Common myeloid progenitor, CD34-positive (primary cell): ENCODE measurements at regions not wholly inside any gene's neighbourhood (a gene's known extent, or its start where the extent isn't known, plus 50 kb on each side); places are given as distances from the start of the nearest gene placed in this dataset.

ENCODE experiments used
- CTCF ChIA-PET: fragments of 350-600 bp; sonication (Branson Sonifier 250); formaldehyde crosslinking; loops from one replicate; lab custom pipeline; 2021; ENCODE audit warnings: antibody characterized with exemption; lab: Charles Lee
- POLR2A ChIA-PET: fragments of 350-600 bp; sonication (Branson Sonifier 250); formaldehyde crosslinking; loops from one replicate; lab custom pipeline; 2021; ENCODE audit warnings: antibody characterized with exemption; lab: Charles Lee
- DNase-seq, 3 donors: peaks; one replicate each; pipeline versions ENCODE4 v3.0.0 to v3.0.0-alpha.2; 2013
- H3K27ac ChIP-seq, 2 experiments: 1 replicate in 1 of 2; 2 replicates in 1 of 2; pipeline ENCODE4 v1.7.0; 2013; ENCODE audit warnings: inconsistent platforms in 2 of 2, low read length in 2 of 2, mild to moderate bottlenecking in 2 of 2, low read depth in 1 of 2, moderate library complexity in 1 of 2; ENCODE audit not compliant: severe bottlenecking in 2 of 2, insufficient read depth in 1 of 2, poor library complexity in 1 of 2
- H3K27me3 ChIP-seq, 5 experiments: replicated peaks in 2 of 5; 1 replicate in 3 of 5; 2 replicates in 2 of 5; pipeline versions ENCODE4 v1.6.1 to v1.7.0; 2013; ENCODE audit warnings: low read length in 4 of 5, mild to moderate bottlenecking in 2 of 5, moderate library complexity in 2 of 5, inconsistent platforms in 1 of 5; ENCODE audit not compliant: insufficient read depth in 5 of 5, control insufficient read depth in 4 of 5
- H3K36me3 ChIP-seq, 4 experiments: 1 replicate in 2 of 4; 2 replicates in 2 of 4; pipeline versions ENCODE4 v1.6.1 to v1.7.0; 2013; ENCODE audit warnings: low read length in 3 of 4, control low read depth in 1 of 4, mild to moderate bottlenecking in 1 of 4; ENCODE audit not compliant: control insufficient read depth in 4 of 4, insufficient read depth in 4 of 4
- H3K4me1 ChIP-seq, 4 experiments: 1 replicate in 3 of 4; 2 replicates in 1 of 4; pipeline versions ENCODE4 v1.6.1 to v1.7.1; 2013; ENCODE audit warnings: low read length in 3 of 4, mild to moderate bottlenecking in 3 of 4, control low read depth in 1 of 4, inconsistent platforms in 1 of 4, moderate library complexity in 1 of 4; ENCODE audit not compliant: control insufficient read depth in 4 of 4, insufficient read depth in 4 of 4; ENCODE audit errors: control extremely low read depth in 1 of 4
- H3K4me3 ChIP-seq, 7 experiments: 1 replicate in 4 of 7; 2 replicates in 3 of 7; pipeline versions ENCODE4 v1.5.1 to v1.7.0; 2013; ENCODE audit warnings: mild to moderate bottlenecking in 7 of 7, low read length in 6 of 7, moderate library complexity in 6 of 7, inconsistent platforms in 2 of 7, low read depth in 2 of 7, control low read depth in 1 of 7; ENCODE audit not compliant: insufficient read depth in 4 of 7, control insufficient read depth in 1 of 7; ENCODE audit errors: extremely low read depth in 1 of 7
- H3K9me3 ChIP-seq, 5 experiments: 1 replicate in 4 of 5; 2 replicates in 1 of 5; pipeline versions ENCODE4 v1.6.1 to v1.7.1; 2013; ENCODE audit warnings: low read length in 4 of 5, mild to moderate bottlenecking in 2 of 5, inconsistent platforms in 1 of 5, low read depth in 1 of 5, moderate library complexity in 1 of 5; ENCODE audit not compliant: control insufficient read depth in 4 of 5, insufficient read depth in 2 of 5; ENCODE audit errors: control extremely low read depth in 1 of 5
- whole genome bisulfite sequencing: methylation state at CpG from one replicate; pipeline ENCODE4 v1.1.5; 2013; ENCODE audit not compliant: insufficient coverage; 5-methylcytosine and 5-hydroxymethylcytosine counted together

- no peak for DNase-seq
Measured at GRCh38 chr4:107147873-107148272, 111.8 kb upstream of the DKK2 start.

GRCh38 chr4:107138433-107138832 is 102.3 kb upstream of the DKK2 start:
- DNase-seq, result no peak
- ChIA-PET POLR2A (no interaction called here), CTCF (no interaction called here)
- Histone ChIP-seq H3K9me3 (no peaks in the 10 kb centered on the region), H3K27ac (no peak overlapping the region), H3K36me3 (no peaks in the 10 kb centered on the region), H3K4me1 (no peaks in the 10 kb centered on the region), H3K4me3 (no peak overlapping the region), H3K27me3 (no peaks in the 10 kb centered on the region)
- 100% methylated on average over 1 of the region's 1 CpG for WGBS

More at GRCh38 chr4:107147873-107148272, 111.8 kb upstream of the DKK2 start:
- Histone ChIP-seq H3K4me1 (no peaks in the 10 kb centered on the region), H3K9me3 (no peaks in the 10 kb centered on the region), H3K27ac (no peak overlapping the region), H3K4me3 (no peak overlapping the region), H3K36me3 (no peaks in the 10 kb centered on the region), H3K27me3 (no peaks in the 10 kb centered on the region)
- ChIA-PET POLR2A (no interaction called here), CTCF (no interaction called here)
- no CpG with 5 or more reads among the region's 1 CpG for WGBS

- Histone ChIP-seq H3K9me3 (no peaks in the 10 kb centered on the region), H3K27me3 (peaks cover 0 to 2% (median 0%) of the 10 kb centered on the region in 5 experiments), H3K4me3 (no peak overlapping the region), H3K4me1 (no peaks in the 10 kb centered on the region), H3K27ac (no peak overlapping the region), H3K36me3 (no peaks in the 10 kb centered on the region)
- ChIA-PET POLR2A (no interaction called here), CTCF (no interaction called here)
- WGBS, result no CpG with 5 or more reads among the region's 4 CpGs
- no peak for DNase-seq
Measured at GRCh38 chr4:107133965-107134653, 98.0 kb upstream of the DKK2 start.

GRCh38 chr4:107131295-107131694 is 95.2 kb upstream of the DKK2 start:
- H3K27me3 ChIP-seq, result peaks cover 0 to 2% (median 0%) of the 10 kb centered on the region in 5 experiments
- no peaks in the 10 kb centered on the region for H3K4me1 ChIP-seq
- ChIA-PET CTCF (interaction anchor here (0.7 kb wide), 1 partner anchor 16 kb away, joined by 3 read pairs; no protein-coding TSS in a partner anchor), POLR2A (no interaction called here)
- DNase-seq, result no peak
- H3K36me3 ChIP-seq, result no peaks in the 10 kb centered on the region
- WGBS, result no CpG with 5 or more reads among the region's 1 CpG
- no peak overlapping the region for H3K27ac ChIP-seq
- no peaks in the 10 kb centered on the region for H3K9me3 ChIP-seq
- no peak overlapping the region for H3K4me3 ChIP-seq

GRCh38 chr4:107130157-107130556 is 94.0 kb upstream of the DKK2 start:
- no peak overlapping the region for H3K4me3 ChIP-seq
- no peaks in the 10 kb centered on the region for H3K4me1 ChIP-seq
- no peaks in the 10 kb centered on the region for H3K9me3 ChIP-seq
- CTCF ChIA-PET, result no interaction called here
- no peak overlapping the region for H3K27ac ChIP-seq
- DNase-seq, result no peak
- H3K27me3 ChIP-seq, result peaks cover 0 to 2% (median 0%) of the 10 kb centered on the region in 5 experiments
- POLR2A ChIA-PET, result no interaction called here
- no peaks in the 10 kb centered on the region for H3K36me3 ChIP-seq
- 38% methylated on average over 1 of the region's 3 CpGs for WGBS

- H3K4me3 ChIP-seq, result no peak overlapping the region
- no peak for DNase-seq
- no peaks in the 10 kb centered on the region for H3K36me3 ChIP-seq
- ChIA-PET POLR2A (no interaction called here), CTCF (no interaction called here)
- H3K4me1 ChIP-seq, result no peaks in the 10 kb centered on the region
- H3K9me3 ChIP-seq, result no peaks in the 10 kb centered on the region
- 100% methylated on average over 1 of the region's 1 CpG for WGBS
- H3K27ac ChIP-seq, result no peak overlapping the region
- H3K27me3 ChIP-seq, result peaks cover 0 to 2% (median 0%) of the 10 kb centered on the region in 5 experiments
Measured at GRCh38 chr4:107129611-107130010, 93.5 kb upstream of the DKK2 start.

GRCh38 chr4:107129076-107129475 is 93.0 kb upstream of the DKK2 start:
- CTCF ChIA-PET, result no interaction called here
- POLR2A ChIA-PET, result no interaction called here
- no peak for DNase-seq
- no CpG with 5 or more reads among the region's 2 CpGs for WGBS
- H3K9me3 ChIP-seq, result no peaks in the 10 kb centered on the region
- no peak overlapping the region for H3K4me3 ChIP-seq
- no peaks in the 10 kb centered on the region for H3K4me1 ChIP-seq
- H3K36me3 ChIP-seq, result no peaks in the 10 kb centered on the region
- peaks cover 0 to 2% (median 0%) of the 10 kb centered on the region in 5 experiments for H3K27me3 ChIP-seq
- no peak overlapping the region for H3K27ac ChIP-seq
